ENCODE measurements at regions not wholly inside any gene's neighbourhood (a gene's known extent, or its start where the extent isn't known, plus 50 kb on each side); places are given as distances from the start of the nearest gene placed in this dataset.

DNA sequence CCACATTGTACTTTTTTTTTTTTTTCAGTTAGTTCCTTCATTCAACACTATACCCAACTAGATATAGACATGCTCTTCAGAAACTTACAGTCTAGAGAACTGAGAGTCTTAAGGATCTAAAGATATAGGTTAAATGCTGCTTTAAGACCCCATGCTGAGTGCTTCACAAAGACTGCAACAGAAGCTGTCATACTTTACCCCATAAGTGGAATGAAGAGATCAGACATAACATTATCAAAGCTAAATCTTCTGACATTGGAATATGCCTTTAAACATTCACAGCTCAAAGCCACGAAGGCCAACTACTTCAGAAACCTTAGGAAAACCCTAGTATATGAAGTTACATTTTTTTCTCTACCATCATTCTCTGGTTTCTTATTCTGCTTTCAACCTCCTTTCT is 666.4 kb downstream of the KCNT2 start:
- DNase-seq (ENCODE audit: low read depth in 4 of 4, low spot score in 2 of 4): no peak

DNA sequence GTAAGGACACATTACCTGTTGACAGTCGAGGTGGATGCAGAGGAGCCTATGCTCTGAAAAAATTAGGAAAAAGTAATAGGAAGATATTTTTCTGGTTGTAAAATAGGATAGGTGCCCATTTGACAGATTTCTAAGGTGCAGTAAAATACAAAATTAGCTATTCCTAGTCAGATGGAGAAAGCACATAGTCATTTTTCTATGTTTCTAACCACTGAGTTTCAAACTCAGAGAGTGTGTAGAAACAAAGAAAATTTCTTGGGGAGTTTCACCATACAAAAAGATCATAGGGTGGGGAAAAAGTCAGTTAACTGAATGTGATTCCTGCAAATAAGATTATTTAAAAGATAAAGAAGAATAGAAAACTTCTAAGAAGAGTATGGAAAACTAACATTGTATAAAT is 666.9 kb downstream of the KCNT2 start:
- no peak for DNase-seq (ENCODE audit: low read depth in 4 of 4, low spot score in 2 of 4)

DNA sequence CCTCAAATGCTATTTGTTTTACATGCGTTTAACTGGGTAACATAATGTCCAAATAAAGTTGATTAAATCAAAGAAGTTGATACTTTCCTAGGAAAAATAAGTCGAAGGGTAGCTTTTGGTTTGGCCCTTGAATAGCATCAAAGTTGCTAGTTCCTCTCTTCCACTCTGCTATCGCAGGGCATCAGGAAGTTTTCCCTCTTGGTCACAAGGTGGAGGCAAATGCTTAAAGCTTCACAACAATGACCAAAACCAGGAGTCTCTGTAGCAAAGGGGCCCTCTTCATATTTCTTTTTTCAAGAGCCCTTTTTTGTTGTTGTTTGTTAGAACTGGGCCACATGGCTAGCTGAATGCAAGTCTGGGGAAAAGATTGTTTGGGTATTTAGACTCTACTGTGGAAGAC is 668.4 kb downstream of the KCNT2 start:
- no peak for DNase-seq (ENCODE audit: low read depth in 4 of 4, low spot score in 2 of 4)

DNA sequence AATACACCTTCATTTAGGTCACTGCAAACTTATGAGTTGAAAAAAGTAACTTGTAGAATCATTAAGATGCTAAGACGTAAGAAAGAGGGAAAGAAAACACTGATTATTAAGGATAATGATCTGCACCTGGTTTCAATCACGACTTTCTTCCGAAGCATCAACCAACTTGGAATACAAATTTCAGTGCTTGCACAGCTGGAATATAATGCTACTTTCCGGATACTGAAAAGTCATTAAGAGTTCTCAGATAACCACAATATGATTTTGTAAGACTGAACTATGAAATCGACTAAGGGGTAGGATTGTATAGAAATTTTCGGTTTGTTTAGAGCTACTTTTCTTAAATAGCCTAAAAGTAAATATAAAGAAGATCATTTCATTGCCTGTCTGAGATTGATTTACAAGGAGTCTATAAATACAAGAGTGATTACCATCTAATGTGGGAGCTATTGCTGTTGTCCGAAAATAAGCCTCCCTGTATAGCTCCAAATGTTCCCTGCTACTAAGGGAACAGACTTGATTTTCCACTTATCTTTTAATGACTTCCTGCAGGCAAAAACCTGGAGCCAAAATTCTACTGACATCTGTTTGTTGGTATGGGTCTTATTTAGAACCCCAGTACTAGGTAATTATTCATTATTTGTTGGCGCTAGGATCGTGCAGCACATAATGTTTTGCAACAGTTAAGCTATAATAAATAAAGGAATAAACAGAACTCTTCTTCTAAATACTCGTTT is 673.3 kb downstream of the KCNT2 start:
- no peak for DNase-seq (ENCODE audit: low read depth in 4 of 4, low spot score in 2 of 4)

DNA sequence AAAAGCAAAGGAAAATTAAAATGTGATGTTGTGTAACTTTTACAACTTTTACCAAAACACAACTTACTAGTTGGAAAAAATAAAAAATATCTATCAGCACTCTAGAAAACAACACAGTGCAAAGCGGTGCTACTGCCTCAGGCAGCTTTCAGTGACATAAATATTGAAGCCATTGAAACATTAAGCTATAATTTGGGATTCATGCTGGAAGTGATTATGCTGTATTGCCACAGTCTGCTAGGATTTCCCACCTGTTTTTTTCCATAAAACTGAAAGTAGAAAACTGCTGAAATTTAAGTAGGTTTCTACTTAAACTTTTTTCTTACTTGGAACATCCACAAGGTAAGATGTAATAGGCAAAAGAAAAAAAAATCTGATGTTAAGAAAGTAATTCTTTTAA is 674.4 kb downstream of the KCNT2 start:
- DNase-seq (ENCODE audit: low read depth in 4 of 4, low spot score in 2 of 4): no peak

DNA sequence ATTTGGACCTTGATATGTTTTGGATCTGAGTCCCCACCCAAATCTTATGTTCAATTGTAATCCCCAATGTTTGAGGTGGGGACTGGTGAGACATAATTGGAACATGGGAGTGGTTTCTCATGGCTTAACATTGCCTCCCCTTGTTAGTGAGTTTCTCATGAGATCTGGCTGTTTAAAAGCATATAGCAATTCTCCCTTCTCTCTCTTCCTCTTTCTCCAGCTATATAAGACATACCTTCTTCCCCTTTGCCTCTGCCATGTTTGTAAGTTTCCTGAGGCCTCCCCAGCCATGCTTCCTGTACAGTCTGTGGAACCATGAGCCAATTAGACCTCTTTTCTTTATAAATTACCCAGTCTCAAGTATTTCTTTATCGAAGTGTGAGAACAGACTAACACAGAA is 692.4 kb downstream of the KCNT2 start:
- no peak for DNase-seq (ENCODE audit: low read depth in 4 of 4, low spot score in 2 of 4)

DNA sequence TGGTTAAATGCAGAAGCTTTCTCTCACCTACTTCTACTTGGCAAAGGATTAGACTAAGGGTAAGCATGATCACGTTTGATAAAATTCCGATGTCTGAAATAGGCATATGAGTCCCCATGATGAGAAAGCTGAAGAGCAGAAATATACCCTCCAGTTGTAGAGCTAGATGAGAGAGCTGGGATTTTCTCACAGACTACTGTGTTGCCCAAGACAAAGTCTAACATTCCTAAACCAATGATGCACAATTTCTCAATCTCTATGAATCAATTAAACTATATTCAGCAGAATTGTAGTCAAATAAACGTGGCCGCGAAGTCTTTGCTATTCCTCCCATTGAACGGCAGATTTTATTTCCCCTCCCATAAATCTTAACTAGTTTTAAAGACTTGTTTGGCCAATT is 699.2 kb downstream of the KCNT2 start:
- DNase-seq (ENCODE audit: low read depth in 4 of 4, low spot score in 2 of 4): no peak

DNA sequence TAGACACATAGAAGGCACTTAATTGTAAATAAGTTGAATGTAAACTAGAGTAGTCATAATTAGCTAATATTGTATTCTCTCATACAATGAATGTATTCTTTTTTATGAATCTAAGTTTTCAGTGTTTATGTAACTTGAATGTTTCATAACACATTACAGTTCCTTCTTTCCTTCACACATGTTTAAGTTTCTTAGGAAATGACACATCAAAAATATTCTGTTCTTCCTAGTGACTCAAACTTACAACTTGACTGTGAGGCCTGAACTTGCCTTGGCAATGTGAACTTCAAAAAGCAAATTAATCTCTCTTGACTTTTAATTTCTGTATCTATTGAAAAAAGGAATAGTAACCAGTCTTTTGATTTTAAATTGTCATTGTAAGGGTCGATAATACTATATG is 700.1 kb downstream of the KCNT2 start:
- no peak for DNase-seq (ENCODE audit: low read depth in 4 of 4, low spot score in 2 of 4)

DNA sequence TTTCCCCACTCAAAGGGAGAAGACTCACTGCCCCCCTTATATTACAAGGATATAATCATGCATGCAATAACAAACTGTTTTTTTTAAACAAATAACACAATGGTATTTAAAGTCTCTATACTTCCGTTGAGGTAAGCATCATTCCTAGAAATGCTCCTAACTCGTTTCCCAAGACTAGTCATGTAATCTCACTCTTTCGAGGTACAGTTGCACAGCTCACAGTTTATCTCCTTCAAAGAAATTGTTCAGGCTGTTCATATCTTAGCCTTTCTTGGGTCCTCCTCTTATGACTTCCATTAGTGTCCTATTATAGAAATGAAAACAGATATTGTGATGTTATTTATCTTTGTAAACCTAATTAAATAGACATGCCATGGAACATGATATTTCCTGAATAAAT is 705.0 kb downstream of the KCNT2 start:
- DNase-seq (ENCODE audit: low read depth in 4 of 4, low spot score in 2 of 4): no peak

DNA sequence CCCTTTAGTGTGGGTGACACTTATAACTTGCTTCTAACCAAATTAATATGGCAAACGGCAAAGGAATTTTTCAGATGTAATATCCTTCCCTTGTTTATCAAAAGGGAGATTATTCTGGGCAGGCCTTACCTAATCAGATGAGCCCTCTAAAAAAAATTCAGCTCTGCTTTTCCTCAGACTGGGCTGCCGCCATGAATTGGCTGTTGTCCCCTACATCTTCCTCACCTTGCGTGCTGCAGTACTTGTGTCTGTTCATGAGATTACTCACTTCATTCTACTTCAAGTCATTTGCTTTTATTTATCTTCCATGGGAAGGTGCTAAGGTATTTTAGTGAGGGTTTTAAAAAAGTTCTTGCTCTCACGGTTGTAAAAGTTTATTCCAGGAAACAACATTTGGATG is 705.5 kb downstream of the KCNT2 start:
- no peak for DNase-seq (ENCODE audit: low read depth in 4 of 4, low spot score in 2 of 4)

DNA sequence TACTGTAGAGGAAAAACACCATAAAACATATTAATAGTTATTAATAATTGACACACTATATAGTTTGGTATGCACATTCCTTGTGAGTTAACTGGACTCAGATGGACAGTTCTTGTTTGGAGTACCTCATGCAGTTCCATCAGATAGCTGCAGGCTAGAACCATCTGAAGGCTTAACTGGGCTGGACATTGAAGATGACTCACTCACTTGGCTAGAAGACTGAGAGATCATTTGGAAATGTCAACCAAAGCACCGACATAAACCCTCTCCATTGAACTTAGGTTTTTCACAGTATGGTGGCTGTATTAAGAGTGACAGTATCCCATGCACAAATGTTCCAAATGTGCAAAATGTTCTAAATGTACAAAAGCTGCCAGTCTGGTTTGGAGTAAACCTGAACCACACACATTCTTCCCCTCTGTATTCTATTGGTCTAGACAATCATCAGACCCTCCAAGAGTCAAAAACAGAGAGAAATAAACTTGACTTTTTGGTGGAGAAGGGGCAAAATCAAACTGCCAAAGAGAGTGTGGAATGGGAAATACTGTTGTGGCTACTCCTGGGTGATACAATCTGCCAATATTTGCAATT is 708.4 kb downstream of the KCNT2 start:
- DNase-seq (ENCODE audit: low read depth in 4 of 4, low spot score in 2 of 4): no peak

DNA sequence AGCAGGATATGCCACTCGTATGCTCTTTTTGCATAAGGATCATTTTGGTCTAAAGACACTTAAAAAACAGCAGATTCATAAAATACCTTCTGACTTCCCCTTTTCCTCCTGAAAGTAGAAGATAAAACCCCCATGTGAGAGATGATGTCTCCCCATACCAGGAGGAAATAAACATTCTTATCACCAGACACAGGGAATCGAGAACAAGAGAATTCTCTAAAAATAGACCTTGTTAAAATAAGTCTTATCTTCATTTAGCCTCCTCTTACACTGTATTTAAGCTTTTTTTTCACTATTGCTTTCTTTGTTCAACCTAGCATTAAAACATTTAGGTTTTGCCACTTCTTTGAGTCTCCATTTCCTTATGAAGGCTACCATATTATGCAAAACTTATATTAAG is 709.3 kb downstream of the KCNT2 start:
- DNase-seq (ENCODE audit: low read depth in 4 of 4, low spot score in 2 of 4): no peak

DNA sequence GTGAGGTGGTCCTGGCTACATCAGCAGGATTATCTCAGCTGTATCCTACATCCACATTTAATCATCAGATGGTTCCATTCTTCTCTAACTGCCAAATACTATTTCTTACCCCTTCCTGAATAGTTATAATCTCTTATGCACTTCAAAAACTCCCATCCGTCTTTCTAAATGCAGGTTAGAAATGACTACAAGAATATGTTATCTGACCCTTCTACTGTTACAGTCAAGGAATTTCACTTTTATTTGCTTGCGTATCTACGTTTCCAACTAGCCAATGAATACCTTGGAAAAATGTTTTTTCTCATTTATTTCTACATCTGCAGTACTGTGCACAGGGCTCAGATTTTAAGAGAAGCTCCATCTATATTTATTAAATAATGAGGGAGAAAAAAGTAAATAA is 709.9 kb downstream of the KCNT2 start:
- DNase-seq (ENCODE audit: low read depth in 4 of 4, low spot score in 2 of 4): no peak

DNA sequence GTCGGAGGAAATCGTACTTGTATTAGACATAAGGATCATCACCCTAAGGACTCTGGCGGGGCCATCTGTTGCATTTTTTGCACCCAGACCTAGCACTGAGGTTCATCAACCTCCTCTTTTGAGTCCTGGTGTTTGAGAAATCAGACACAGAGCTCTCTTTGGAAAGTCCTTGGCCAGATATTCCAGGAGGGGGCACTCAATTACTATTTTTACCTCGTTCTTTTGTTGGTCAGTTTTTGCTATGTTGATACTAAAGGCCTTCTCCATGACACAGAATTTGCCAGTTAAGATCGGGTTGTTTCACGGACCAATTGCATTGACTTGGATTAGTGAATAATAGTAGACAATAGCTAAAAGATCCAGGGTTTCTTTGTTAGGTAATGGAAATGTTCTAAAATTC is 711.2 kb downstream of the KCNT2 start:
- DNase-seq (ENCODE audit: low read depth in 4 of 4, low spot score in 2 of 4): no peak

DNA sequence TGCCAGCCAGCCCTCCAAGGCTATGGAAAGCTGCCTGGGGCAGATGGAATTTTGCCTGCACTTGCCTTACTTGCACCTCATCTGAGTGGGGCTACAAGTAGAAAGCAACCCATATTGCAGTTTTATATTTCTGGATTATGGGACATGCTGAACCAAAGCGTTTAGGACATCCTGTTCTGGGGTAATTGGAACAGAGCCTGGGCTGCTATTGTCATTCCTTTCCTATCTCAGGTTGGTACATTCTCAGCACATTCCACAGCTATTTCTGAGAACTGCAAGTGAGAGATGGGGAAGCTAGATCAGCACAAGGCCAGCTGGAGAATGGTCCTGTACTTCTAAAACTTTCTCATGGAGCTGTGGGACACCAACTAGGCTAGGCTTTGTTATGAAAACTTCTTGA is 713.8 kb downstream of the KCNT2 start:
- no peak for DNase-seq (ENCODE audit: low read depth in 4 of 4, low spot score in 2 of 4)

DNA sequence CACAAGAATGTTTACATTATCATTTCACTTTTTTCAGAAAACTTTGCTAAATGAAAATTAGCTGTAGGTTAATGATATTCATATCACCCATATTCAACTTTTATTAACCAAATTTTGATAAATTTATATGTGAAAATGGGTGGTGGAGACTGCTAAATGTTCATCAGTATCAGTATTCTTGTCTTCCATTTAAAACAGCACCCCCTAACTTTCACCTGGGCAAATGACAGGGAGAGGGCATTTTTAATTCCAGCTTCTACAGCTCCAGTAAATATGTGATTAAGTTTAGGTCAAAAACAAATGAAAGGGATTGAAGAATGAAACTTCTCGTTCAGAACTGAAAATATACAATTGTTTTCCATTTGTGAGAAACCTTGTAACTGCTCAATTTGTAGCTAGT is 722.2 kb downstream of the KCNT2 start:
- no peak for DNase-seq (ENCODE audit: low read depth in 4 of 4, low spot score in 2 of 4)

DNA sequence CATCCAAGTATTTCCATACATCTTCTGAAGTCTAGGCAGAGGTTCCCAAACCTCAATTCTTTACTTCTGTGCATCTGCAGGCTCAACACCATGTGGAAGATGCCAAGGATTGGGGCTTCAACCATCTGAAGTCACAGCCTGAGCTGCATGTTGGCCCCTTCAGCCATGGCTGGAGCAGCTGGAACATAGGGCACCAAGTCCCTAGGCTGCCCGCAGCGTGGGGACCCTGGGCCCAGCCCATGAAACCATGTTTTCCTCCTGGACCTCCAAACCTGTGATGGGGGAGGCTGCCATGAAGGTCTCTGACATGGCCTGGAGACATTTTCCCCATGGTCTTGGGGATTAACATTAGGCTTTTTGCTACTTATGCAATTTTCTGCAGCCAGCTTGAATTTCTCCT is 729.8 kb downstream of the KCNT2 start:
- no peak for DNase-seq (ENCODE audit: low read depth in 4 of 4, low spot score in 2 of 4)

DNA sequence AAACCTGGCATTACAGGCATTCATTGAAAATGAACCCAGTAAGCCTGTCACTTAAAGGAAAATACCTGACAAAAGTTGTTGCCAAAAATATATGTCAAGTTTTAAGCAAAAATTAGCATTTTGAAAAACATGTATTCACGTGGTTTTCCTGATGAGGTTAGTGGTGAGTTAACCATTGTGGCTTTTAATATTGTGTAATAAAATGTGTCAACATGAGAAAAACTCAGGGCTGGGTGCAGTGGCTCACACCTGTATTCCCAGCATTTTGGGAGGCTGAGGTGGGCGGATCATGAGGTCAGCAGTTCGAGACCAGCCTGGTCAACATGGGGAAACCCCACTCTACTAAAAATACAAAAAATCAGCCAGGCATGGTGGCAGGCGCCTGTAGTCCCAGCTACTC is 731.4 kb downstream of the KCNT2 start:
- DNase-seq (ENCODE audit: low read depth in 4 of 4, low spot score in 2 of 4): no peak

DNA sequence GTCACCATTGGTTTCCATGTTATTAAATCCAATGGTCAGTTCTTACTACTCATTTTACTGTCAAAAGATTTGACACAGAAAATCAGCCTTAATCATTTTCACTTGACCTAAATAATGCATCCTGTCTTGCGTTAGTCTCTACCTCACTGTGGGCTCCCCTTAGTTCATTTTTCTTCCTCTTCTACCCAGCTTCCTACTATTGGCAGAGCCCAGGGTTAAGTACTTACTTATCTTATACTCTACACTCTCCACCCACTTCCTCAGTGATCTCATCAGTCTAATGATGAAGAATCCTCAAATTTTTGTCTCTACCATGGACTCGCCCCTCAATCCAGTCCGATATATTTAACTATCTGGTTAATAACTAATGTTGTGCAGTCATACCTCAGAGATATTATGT is 735.9 kb downstream of the KCNT2 start:
- no peak for DNase-seq (ENCODE audit: low read depth in 4 of 4, low spot score in 2 of 4)

DNA sequence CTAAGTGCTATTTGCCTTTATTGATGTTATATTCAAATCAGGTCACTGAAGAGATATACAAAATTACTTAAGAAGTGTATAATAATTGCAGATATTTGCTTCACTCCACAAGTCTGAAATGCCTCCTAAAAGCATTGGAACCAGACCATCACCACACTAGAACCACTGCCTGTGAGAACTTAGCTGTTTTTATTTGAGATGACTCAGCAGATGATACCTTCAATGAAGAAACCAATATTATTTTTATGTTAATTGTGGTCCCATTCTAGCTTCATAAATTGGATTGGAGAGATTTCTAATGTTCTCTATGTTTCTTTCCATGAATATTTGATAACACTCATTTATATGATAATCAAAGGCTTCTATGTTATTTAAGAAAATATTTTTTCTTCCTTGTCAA is 740.6 kb downstream of the KCNT2 start:
- no peak for DNase-seq (ENCODE audit: low read depth in 4 of 4, low spot score in 2 of 4)

DNA sequence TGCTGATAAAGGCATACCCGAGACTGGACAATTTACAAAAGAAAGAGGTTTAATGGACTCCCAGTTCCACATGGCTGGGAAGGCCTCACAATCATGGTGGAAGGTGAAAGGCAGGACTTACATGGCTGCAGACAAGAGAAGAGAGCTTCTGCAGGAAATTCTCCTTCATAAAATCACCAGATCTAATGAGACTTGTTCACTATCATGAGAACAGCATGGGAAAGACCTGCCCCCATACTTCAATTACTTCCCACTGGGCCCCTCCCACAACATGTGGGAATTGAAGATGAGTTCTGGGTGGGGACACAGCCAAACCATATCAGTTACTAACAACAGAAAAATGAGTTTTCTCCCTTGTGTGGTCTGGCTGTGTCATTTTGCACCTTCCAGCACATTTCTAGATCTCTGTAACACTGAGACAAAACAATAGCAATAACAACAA is 741.4 kb downstream of the KCNT2 start:
- no peak for DNase-seq (ENCODE audit: low read depth in 4 of 4, low spot score in 2 of 4)

DNA sequence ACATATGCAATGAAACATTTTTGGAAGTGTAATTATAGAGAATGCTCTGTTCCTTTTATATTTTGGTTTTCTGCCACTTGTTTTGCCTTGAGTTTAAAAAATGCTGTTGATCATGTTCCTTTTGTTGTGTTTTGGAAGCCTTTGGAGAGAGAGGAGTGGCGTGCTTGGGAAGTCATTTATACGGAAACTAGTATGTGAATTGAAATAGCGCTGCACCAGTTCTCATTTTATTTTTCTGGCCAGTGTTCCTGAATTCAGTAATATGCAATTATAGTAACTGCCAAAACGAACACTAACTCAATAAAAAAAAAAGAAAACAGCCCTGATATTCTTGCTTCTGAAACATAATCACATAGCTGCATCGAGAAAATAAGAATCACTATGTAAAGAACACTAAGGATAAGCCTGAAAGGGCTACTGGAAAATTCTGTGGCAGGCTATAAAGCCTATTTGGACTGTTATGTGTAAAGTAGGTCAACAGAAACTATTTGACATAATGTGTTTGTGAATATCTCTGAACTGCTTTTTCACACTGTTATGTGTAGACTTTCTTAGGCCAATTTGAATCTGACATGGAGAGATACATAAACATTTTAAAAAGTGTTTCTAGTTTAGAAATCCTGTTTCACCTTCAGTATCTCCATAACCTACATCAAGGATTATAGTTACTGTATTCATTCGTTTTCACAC is 742.0 kb downstream of the KCNT2 start:
- no peak for DNase-seq (ENCODE audit: low read depth in 4 of 4, low spot score in 2 of 4)

Data from left renal cortex interstitium (tissue), 4 donors.